22Rv1 (cell line): ENCODE measurements at regions not wholly inside any gene's neighbourhood (a gene's known extent, or its start where the extent isn't known, plus 50 kb on each side); places are given as distances from the start of the nearest gene placed in this dataset.

Experiments
- CTCF ChIP-seq: fragments of 450-650 bp; IDR thresholded peaks from 2 replicates; pipeline ENCODE4 v1.5.1; 2017; ENCODE audit warnings: mild to moderate bottlenecking
- ZFX ChIP-seq: fragments of 450-650 bp; IDR thresholded peaks from 2 replicates; pipeline ENCODE4 v1.6.1; 2017; ENCODE audit warnings: antibody characterized with exemption, borderline replicate concordance

GRCh38 chr3:59481776-59482400 lies 432.1 kb upstream of the CFAP20DC start:
- TF ChIP-seq CTCF (no peak), ZFX (no peak)
